HG03520 (cell line): ENCODE measurements at regions not wholly inside any gene's neighbourhood (a gene's known extent, or its start where the extent isn't known, plus 50 kb on each side); places are given as distances from the start of the nearest gene placed in this dataset.
"Not testable (repeated sequence)": the region's sequence is repeated elsewhere in the genome, so short reads cannot be mapped to it uniquely, and the experiment has no call there.

ENCODE experiments used
- ATAC-seq: cut with Tn5 transposase; IDR thresholded peaks from one replicate; pipeline ENCODE4 v1.9.1; 2021; ENCODE audit warnings: mild to moderate bottlenecking, moderate library complexity; ENCODE audit not compliant: unreplicated experiment

DNA sequence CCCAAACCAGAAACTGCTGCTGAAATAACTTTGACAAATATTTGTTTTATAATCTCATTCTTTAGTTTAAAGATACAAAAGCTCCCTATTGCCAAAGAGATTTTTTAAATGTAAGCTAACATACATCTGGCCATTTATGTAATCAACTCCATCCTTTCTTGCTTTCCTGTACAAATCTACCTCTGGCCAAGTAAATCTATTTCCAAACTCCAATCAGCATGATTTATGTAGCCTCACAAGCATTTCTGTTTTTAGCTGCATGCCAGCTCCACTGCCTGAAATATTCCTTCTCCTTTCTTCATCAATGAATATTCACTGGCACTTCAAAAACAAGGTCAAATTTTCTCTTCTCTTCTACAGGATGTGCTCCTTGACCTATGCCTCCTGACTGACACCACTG lies 80.0 kb downstream of the SHOX2 start:
- no peak for ATAC-seq

DNA sequence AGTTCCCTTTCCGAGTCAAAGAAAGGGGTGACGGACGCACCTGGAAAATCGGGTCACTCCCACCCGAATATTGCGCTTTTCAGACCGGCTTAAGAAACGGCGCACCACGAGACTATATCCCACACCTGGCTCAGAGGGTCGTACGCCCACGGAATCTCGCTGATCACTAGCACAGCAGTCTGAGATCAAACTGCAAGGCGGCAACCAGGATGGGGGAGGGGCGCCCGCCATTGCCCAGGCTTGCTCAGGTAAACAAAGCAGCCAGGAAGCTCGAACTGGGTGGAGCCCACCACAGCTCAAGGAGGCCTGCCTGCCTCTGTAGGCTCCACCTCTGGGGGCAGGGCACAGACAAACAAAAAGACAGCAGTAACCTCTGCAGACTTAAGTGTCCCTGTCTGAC lies 86.3 kb downstream of the SHOX2 start:
- not testable (repeated sequence) for ATAC-seq

- ATAC-seq = no peak
These were observed 87.8 kb downstream of the SHOX2 start for GRCh38 chr3:158018462-158018861.

- ATAC-seq = no peak
These were observed 93.3 kb downstream of the SHOX2 start for GRCh38 chr3:158012901-158013300.

- no peak for ATAC-seq
These were observed 100.7 kb downstream of the SHOX2 start for GRCh38 chr3:158005391-158006100.

DNA sequence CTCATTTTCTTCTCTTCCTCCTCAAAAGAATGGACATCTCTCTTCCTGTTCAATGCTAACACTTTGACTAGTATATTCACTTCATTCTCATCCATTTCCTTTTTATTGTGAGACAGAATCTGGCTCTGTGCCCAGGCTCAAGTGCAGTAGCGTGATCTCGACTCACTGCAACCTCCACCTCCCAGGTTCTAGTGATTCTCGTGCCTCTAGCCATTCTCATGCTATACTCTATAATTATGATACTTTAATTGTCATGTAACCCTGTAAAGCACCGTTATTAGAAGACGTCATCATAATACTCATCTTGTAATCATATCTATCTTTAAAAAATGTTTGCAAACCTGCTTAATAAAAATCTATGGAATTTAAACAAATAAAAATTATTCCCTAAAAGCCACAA lies 107.0 kb downstream of the SHOX2 start:
- no peak for ATAC-seq

DNA sequence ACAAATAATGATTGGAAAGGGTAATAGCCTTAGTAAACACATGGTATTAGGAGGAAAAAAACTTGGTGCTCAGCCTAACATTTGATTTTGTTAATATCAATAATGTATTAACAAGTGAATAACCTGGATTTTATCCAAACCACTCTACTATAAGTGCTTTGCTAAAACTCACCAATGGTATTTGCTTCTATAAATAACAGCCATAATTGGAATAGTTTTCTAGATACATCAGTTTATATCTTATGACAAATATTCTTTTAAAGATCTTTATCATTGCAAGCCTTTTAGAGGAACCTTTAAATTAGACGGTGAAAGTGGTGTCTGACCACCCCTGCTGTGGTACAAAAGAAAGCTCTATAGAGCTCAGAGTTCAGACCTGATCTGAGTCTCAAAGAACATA lies 123.9 kb downstream of the SHOX2 start:
- no peak for ATAC-seq

- no peak for ATAC-seq
These were observed 124.4 kb downstream of the SHOX2 start for GRCh38 chr3:157981819-157982218.

DNA sequence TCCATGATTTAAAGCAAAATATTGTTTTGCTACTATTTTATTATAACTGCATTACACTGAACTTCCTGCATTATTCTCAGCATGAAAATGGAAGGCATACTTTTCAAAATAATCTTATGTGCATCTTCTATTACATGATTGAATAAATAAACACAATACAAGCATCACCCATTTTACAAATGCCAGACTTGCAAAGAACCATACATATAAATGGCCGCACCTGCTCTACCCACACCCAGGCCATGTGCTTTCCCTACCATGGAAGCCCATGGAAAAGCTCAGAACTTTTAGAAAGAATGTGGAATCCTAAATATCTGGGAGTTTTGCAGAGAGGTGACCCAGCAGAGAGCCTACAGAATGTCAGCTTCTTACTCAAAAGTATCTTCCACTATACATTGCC lies 127.2 kb downstream of the SHOX2 start:
- no peak for ATAC-seq

DNA sequence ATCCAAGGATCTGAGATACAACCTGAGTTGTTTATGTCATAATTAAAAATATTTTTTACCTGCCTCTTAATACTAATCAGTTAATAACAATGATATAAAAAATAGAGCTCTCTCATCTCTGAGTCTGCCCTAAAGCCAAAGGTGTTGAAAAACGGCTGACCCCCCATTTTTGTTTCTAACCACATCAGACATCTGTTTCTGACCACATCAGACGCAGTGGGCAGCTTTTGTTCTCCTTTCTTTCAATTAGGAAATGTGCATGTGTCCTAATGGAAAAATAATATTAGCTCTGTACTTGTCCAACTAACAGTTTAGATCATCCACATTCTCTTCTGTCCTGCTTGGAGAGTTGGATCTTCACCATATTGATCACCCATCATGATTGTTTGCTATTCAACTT lies 144.6 kb downstream of the SHOX2 start:
- ATAC-seq = no peak

DNA sequence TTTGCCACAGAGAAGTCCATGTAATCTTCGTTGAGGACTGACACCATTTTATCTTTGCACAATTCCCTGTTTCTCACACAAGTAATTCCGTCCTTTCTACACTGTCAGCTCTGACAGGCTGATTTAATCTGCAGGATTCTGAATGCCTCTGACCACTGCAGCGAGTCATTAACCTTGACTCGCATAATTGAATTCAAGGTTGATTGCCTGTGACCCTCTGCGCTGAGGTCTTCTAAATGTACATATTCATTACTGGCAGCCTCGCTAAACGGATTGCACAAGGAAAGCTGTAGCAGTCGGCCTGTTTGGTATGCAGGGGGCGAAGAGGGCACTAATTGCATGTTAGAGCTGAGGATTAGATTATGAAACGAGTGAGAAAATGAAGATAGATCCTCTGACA lies 147.8 kb downstream of the SHOX2 start:
- ATAC-seq = no peak

GRCh38 chr3:157956850-157957249 lies 149.4 kb downstream of the SHOX2 start:
- ATAC-seq = no peak

- no peak for ATAC-seq
These were observed 150.0 kb downstream of the SHOX2 start for GRCh38 chr3:157956176-157956575.

GRCh38 chr3:157953565-157953964 lies 152.7 kb downstream of the SHOX2 start:
- no peak for ATAC-seq

GRCh38 chr3:157948605-157949383 lies 157.4 kb downstream of the SHOX2 start:
- no peak for ATAC-seq

DNA sequence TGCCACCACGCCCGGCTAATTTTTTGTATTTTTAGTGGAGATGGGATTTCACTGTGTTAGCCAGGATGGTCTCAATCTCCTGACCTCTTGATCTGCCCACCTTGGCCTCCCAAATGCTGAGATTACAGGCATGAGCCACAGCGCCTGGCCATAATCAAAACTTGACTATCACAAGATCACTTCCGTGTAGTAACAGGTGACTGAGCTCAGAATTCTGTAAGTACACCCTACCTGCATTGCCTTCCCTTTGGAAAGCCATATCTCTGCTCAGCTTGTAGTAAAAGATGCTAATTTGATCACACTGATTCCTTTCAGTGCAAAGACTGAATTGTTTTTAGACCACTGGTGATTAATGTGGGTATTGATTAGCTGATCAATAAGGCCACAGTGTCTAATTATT lies 167.1 kb downstream of the SHOX2 start:
- no peak for ATAC-seq

GRCh38 chr3:157938154-157938779 lies 168.0 kb downstream of the SHOX2 start:
- ATAC-seq = no peak

DNA sequence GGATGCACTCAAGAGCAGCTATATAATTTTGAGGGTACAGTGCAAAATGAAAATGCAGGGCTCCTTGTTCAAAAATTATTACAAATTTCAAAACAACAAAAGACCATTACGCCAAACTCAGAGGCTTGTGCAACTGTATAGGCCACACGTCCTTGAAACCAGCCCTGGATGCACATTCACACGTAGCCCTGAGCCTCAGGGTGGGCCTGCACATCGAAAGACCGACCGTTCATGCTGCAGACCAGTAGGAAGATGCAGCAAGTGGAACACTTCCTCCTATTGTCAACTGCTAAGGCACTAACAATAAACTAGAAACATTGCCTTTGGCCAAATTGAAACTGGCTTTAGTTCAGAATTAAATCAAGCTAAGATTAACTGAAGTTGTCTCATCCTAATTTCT lies 174.7 kb downstream of the SHOX2 start:
- ATAC-seq = no peak

DNA sequence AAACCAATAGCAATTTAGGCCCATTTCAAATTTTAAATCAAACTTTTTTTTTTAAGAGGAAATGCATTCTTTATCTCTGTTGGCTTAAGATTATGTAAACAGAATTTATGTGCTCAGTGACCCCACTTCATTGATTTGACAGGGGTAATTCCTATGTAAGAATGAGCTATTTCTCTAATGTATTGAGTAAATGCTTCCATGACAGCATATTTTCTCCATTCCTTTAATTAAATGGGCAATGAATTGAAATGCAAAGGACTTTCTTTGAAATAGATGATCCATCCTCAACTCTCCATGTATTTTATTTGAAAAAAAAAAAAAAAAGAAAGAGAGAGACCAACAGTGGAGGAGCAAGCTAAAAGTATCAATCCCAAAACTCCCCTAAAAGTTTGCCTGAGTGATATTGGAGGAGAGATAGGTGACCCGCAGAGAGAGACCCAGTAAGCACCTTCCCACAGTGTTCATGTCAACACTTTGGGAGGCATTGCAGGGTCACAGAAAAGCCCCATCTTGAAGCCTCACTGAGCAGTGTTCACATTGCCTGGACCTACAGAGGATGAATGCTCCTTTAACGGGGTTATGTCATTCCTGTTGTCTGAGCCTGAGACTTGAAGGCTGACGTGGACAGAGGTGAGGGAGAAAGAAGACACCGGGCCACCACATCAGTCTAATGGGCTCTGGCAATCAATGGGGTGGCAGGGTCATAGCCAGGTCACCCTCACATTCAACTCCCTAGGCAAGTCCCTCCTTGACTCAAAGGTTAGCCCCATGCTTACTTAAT lies 176.0 kb downstream of the SHOX2 start:
- no peak for ATAC-seq

- ATAC-seq = no peak
These were observed 179.4 kb downstream of the SHOX2 start for GRCh38 chr3:157926822-157927221.

DNA sequence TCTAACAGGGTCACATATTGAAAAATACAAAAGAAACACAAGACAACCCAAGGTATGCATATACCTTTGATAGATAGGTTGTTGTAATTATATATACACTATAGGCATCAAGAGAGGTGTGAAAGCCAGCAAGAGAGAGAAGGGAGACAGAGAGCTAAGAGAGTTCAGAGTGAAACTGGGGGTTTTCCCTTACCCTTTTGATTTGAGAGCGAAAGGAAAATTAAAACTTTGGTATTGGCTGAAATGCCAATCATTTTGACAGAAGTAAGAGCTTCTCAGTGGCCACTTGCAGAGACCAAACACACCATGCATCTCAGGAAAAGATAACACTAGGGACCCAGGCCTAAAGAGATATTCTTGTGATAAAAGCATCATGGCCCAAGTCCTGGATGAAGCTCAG lies 183.6 kb downstream of the SHOX2 start:
- ATAC-seq = peak; percentile 76
